HCT116 (cell line): ENCODE measurements at regions not wholly inside any gene's neighbourhood (a gene's known extent, or its start where the extent isn't known, plus 50 kb on each side); places are given as distances from the start of the nearest gene placed in this dataset.

Source experiments
- ATAC-seq: fragments of 200-7000 bp; cut with Tn5 transposase; 2 replicates; pipeline ENCODE4 v1.9.1; 2020; ENCODE audit warnings: mild to moderate bottlenecking, moderate library complexity
- BruUV-seq: library from RNA; stranded (reverse); fragments of 400-500 nt; replicated peaks from 2 replicates; lab custom pipeline; 2021; lab: Mats Ljungman, UMichigan
- CTCF ChIA-PET: fragments of 300-600 bp; sonication (Branson Sonifier 250); formaldehyde crosslinking; loops from one replicate; lab custom pipeline; 2021; ENCODE audit warnings: antibody characterized with exemption; lab: Charles Lee
- POLR2A ChIA-PET: fragments of 300-600, 350-600 bp; sonication (Branson Sonifier 250); formaldehyde crosslinking; loops from one replicate; lab custom pipeline; 2021; ENCODE audit warnings: antibody characterized with exemption; lab: Charles Lee
- RAD21 ChIA-PET, 2 experiments: fragments of 300-600 bp; sonication (Branson Sonifier 250); formaldehyde crosslinking; loops; one replicate each; lab custom pipeline; 2023; ENCODE audit warnings: low total read pairs in 2 of 2; ENCODE audit not compliant: uncharacterized antibody in 2 of 2, unreplicated experiment in 2 of 2, low non-redundant PET in 1 of 2; lab: Charles Lee
- DNase-seq: peaks from one replicate; pipeline ENCODE4 v3.0.0-alpha.2; 2010; ENCODE audit warnings: low read depth, low spot score
- H2AFZ ChIP-seq: fragments of 200-600 bp; shearing (Covaris generic), sonication (generic); 2 replicates; pipeline ENCODE4 v1.6.1; 2017; ENCODE audit warnings: low read depth, mixed run types, mixed read lengths, antibody characterized with exemption, low read length; ENCODE audit not compliant: poor library complexity, severe bottlenecking
- H3K27ac ChIP-seq: 2 replicates; pipeline ENCODE4 v1.5.1; 2012; ENCODE audit warnings: low read depth, low read length
- H3K27me3 ChIP-seq: fragments of 200-600 bp; sonication (generic); 2 replicates; pipeline ENCODE4 v1.6.1; 2016; ENCODE audit warnings: mixed run types, low read length, mixed read lengths; ENCODE audit not compliant: insufficient read depth
- H3K36me3 ChIP-seq, 2 experiments: fragments of 200-500 bp in 1 of 2; fragments of 200-600 bp in 1 of 2; sonication (Bioruptor generic) in 1 of 2; sonication (generic) in 1 of 2; 2 replicates each; pipeline versions ENCODE4 v1.5.1 to v1.6.1; 2014 to 2016; ENCODE audit warnings: low read length in 2 of 2, inconsistent platforms in 1 of 2, mixed read lengths in 1 of 2, mixed run types in 1 of 2; ENCODE audit not compliant: insufficient read depth in 2 of 2, control insufficient read depth in 1 of 2
- H3K4me1 ChIP-seq, 2 experiments: fragments of 200-600 bp in 1 of 2; sonication (generic) in 1 of 2; 2 replicates each; pipeline versions ENCODE4 v1.5.1 to v1.6.1; 2012 to 2017; ENCODE audit warnings: low read length in 2 of 2, inconsistent platforms in 1 of 2, mild to moderate bottlenecking in 1 of 2, mixed read lengths in 1 of 2, mixed run types in 1 of 2, moderate library complexity in 1 of 2; ENCODE audit not compliant: insufficient read depth in 2 of 2, control insufficient read depth in 1 of 2
- H3K4me2 ChIP-seq: fragments of 200-600 bp; sonication (generic); 2 replicates; pipeline ENCODE4 v1.6.1; 2017; ENCODE audit warnings: mixed run types, low read length, mixed read lengths
- H3K4me3 ChIP-seq, 2 experiments: fragments of 200-600 bp in 1 of 2; sonication (generic) in 1 of 2; replicated peaks in 1 of 2; 2 replicates each; pipeline ENCODE4 v1.5.1; 2011 to 2016; ENCODE audit warnings: low read length in 2 of 2, control low read depth in 1 of 2, low read depth in 1 of 2, mild to moderate bottlenecking in 1 of 2, mixed read lengths in 1 of 2, mixed run types in 1 of 2
- H3K79me2 ChIP-seq: fragments of 200-600 bp; sonication (generic); 2 replicates; pipeline ENCODE4 v1.6.1; 2017; ENCODE audit warnings: mild to moderate bottlenecking, mixed run types, low read length, moderate library complexity, mixed read lengths; ENCODE audit not compliant: insufficient read depth
- H3K9ac ChIP-seq: fragments of 200-600 bp; sonication (generic); 2 replicates; pipeline ENCODE4 v1.6.1; 2016; ENCODE audit warnings: low read length, mixed read lengths
- H3K9me2 ChIP-seq: fragments of 200-600 bp; sonication (generic), shearing (Covaris generic); 2 replicates; pipeline ENCODE4 v1.6.1; 2017; ENCODE audit warnings: mixed run types, mild to moderate bottlenecking, moderate library complexity; ENCODE audit not compliant: insufficient read depth
- H3K9me3 ChIP-seq, 2 experiments: fragments of 200-500 bp in 1 of 2; fragments of 200-600 bp in 1 of 2; sonication (Bioruptor generic) in 1 of 2; sonication (generic) in 1 of 2; 2 replicates each; pipeline ENCODE4 v1.6.1; 2014 to 2017; ENCODE audit warnings: low read length in 2 of 2, mixed read lengths in 2 of 2, inconsistent platforms in 1 of 2, low read depth in 1 of 2, mild to moderate bottlenecking in 1 of 2, mixed run types in 1 of 2, moderate library complexity in 1 of 2; ENCODE audit not compliant: control insufficient read depth in 1 of 2, insufficient read depth in 1 of 2
- H4K20me1 ChIP-seq: fragments of 200-600 bp; sonication (generic), shearing (Covaris generic); 2 replicates; pipeline ENCODE4 v1.6.1; 2017; ENCODE audit warnings: mixed run types, mild to moderate bottlenecking, moderate library complexity; ENCODE audit not compliant: insufficient read depth
- CBX3 ChIP-seq: IDR thresholded peaks from 2 replicates; pipeline ENCODE4 v1.6.1; 2012; ENCODE audit warnings: low read depth
- CEBPB ChIP-seq: IDR thresholded peaks from 2 replicates; pipeline ENCODE4 v1.6.1; 2012; ENCODE audit warnings: low read depth
- EGR1 ChIP-seq: IDR thresholded peaks from 2 replicates; pipeline ENCODE4 v1.6.1; 2012; ENCODE audit warnings: low read depth
- EZH2 ChIP-seq: fragments of 200-600 bp; sonication (generic); IDR thresholded peaks from 2 replicates; pipeline ENCODE4 v1.6.1; 2017; ENCODE audit warnings: antibody characterized with exemption, mixed run types
- EZH2phosphoT487 ChIP-seq: fragments of 200-600 bp; IDR thresholded peaks from 2 replicates; pipeline ENCODE4 v1.6.1; 2018; ENCODE audit warnings: antibody characterized with exemption, borderline replicate concordance
- FOSL1 ChIP-seq: IDR thresholded peaks from 2 replicates; pipeline ENCODE4 v1.6.1; 2012; ENCODE audit warnings: low read depth
- JUND ChIP-seq: IDR thresholded peaks from 2 replicates; pipeline ENCODE4 v1.6.1; 2012
- RAD21 ChIP-seq: IDR thresholded peaks from 2 replicates; pipeline ENCODE4 v1.6.1; 2012; ENCODE audit warnings: low read depth, mild to moderate bottlenecking
- SP1 ChIP-seq: IDR thresholded peaks from 2 replicates; pipeline ENCODE4 v1.6.1; 2012; ENCODE audit warnings: low read depth
- SRF ChIP-seq: IDR thresholded peaks from 2 replicates; pipeline ENCODE4 v1.6.1; 2012; ENCODE audit warnings: low read depth
- ZFX ChIP-seq: fragments of 450-650 bp; IDR thresholded peaks from 2 replicates; pipeline ENCODE4 v1.6.1; 2017
- ZNF274 ChIP-seq: fragments of 200-500 bp; sonication (Bioruptor generic); IDR thresholded peaks from 2 replicates; pipeline ENCODE4 v1.6.1; 2014; ENCODE audit warnings: mild to moderate bottlenecking, low read depth, low read length, inconsistent platforms
- intact Hi-C: fragments of 100-400 bp; cut with micrococcal nuclease; formaldehyde crosslinking; loops from 2 replicates; pipeline ENCODE4 v1.10.0; 2022
- TF ChIP-seq, protein P1 (sequence below): IDR thresholded peaks from 2 replicates; pipeline ENCODE4 v1.6.1; 2012
- TF ChIP-seq, protein P2 (sequence below): IDR thresholded peaks from 2 replicates; pipeline ENCODE4 v1.6.1; 2012; ENCODE audit warnings: low read depth

DNA sequence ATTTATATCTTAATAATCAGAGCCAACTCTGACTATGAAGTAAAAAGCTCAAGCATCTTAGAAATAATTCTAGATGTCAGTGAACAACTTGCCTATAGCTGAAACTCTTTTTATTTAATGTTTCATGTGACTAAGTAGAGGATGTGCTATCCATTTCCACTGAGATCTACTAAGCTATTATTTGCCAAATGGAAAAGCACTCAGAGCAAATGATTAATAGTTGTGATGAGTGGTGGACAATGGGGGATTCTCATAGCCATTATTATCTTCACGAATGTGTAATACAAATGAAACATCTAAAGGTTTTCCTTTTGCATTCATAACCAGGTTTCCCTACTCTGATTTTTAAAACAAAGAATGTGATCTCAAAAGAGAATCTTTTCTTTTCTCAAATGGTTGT lies 126.6 kb upstream of the GNAI1 start:
- H3K9me2 ChIP-seq: no peaks in the 10 kb centered on the region
- H3K27ac ChIP-seq: no peak overlapping the region
- DNase-seq: no peak
- RAD21 ChIA-PET: no interaction called here
- no peak overlapping the region for H3K4me2 ChIP-seq
- no peak for ATAC-seq
- no peaks in the 10 kb centered on the region for H3K27me3 ChIP-seq
- no peak overlapping the region for H2AFZ ChIP-seq
- BruUV-seq: no TSS peak
- H3K4me3 ChIP-seq: no peak overlapping the region
- H4K20me1 ChIP-seq: no peaks in the 10 kb centered on the region
- H3K9me3 ChIP-seq: no peaks in the 10 kb centered on the region
- H3K36me3 ChIP-seq: no peaks in the 10 kb centered on the region
- POLR2A ChIA-PET: no interaction called here
- no peak for TF ChIP-seq SP1
- TF ChIP-seq RAD21: no peak
- TF ChIP-seq, protein P1, sequence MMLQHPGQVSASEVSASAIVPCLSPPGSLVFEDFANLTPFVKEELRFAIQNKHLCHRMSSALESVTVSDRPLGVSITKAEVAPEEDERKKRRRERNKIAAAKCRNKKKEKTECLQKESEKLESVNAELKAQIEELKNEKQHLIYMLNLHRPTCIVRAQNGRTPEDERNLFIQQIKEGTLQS: no peak
- TF ChIP-seq FOSL1: no peak
- TF ChIP-seq, protein P2, sequence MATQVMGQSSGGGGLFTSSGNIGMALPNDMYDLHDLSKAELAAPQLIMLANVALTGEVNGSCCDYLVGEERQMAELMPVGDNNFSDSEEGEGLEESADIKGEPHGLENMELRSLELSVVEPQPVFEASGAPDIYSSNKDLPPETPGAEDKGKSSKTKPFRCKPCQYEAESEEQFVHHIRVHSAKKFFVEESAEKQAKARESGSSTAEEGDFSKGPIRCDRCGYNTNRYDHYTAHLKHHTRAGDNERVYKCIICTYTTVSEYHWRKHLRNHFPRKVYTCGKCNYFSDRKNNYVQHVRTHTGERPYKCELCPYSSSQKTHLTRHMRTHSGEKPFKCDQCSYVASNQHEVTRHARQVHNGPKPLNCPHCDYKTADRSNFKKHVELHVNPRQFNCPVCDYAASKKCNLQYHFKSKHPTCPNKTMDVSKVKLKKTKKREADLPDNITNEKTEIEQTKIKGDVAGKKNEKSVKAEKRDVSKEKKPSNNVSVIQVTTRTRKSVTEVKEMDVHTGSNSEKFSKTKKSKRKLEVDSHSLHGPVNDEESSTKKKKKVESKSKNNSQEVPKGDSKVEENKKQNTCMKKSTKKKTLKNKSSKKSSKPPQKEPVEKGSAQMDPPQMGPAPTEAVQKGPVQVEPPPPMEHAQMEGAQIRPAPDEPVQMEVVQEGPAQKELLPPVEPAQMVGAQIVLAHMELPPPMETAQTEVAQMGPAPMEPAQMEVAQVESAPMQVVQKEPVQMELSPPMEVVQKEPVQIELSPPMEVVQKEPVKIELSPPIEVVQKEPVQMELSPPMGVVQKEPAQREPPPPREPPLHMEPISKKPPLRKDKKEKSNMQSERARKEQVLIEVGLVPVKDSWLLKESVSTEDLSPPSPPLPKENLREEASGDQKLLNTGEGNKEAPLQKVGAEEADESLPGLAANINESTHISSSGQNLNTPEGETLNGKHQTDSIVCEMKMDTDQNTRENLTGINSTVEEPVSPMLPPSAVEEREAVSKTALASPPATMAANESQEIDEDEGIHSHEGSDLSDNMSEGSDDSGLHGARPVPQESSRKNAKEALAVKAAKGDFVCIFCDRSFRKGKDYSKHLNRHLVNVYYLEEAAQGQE: no peak
- no peak for TF ChIP-seq EGR1
- CTCF ChIA-PET: no interaction called here
- no peaks in the 10 kb centered on the region for H3K79me2 ChIP-seq
- H3K9ac ChIP-seq: no peak overlapping the region
- intact Hi-C loops: no loop called here
- H3K4me1 ChIP-seq: no peaks in the 10 kb centered on the region

DNA sequence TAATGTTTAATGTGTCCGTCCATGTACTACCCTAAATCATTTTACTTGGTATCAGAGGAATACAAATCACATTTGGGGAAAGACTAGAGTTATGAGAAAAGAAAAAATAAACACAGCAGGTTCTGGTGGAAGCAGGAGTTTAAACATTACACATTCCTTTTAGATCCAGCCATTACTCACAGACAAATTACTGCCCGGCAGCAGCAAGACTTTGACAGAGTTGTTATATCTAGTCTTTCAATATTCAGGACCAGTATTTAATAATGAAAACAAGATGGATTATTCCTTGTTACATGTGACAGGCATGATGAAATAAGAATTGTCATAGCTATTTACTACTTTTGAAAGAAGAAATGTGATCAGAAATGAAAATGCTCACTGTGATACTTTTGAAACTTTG lies 131.8 kb upstream of the GNAI1 start:
- ChIA-PET RAD21 (no interaction called here), CTCF (no interaction called here)
- no peaks in the 10 kb centered on the region for H3K36me3 ChIP-seq

More for the DNA sequence above, 131.8 kb upstream of the GNAI1 start:
- Histone ChIP-seq H3K4me3 (no peak overlapping the region), H3K27ac (no peak overlapping the region), H3K79me2 (no peaks in the 10 kb centered on the region), H3K4me1 (no peaks in the 10 kb centered on the region), H3K9me2 (no peaks in the 10 kb centered on the region), H3K9me3 (no peaks in the 10 kb centered on the region), H4K20me1 (no peaks in the 10 kb centered on the region), H3K27me3 (no peaks in the 10 kb centered on the region), H2AFZ (no peak overlapping the region), H3K9ac (no peak overlapping the region), H3K4me2 (no peak overlapping the region)
- DNase-seq: no peak
- no TSS peak for BruUV-seq
- POLR2A ChIA-PET: no interaction called here
- no peak for ATAC-seq
- intact Hi-C loops: no loop called here
- no peak for TF ChIP-seq CBX3
- TF ChIP-seq, protein P2: no peak
- TF ChIP-seq RAD21: no peak
- TF ChIP-seq ZNF274: no peak
- TF ChIP-seq FOSL1: no peak
- no peak for TF ChIP-seq EZH2
- TF ChIP-seq CEBPB: no peak
- no peak for TF ChIP-seq ZFX
- no peak for TF ChIP-seq SP1
- TF ChIP-seq EZH2phosphoT487: no peak
- TF ChIP-seq EGR1: no peak
- no peak for TF ChIP-seq JUND
- no peak for TF ChIP-seq SRF
- TF ChIP-seq, all 23 proteins: peak for 0
